GM19025 (cell line): ENCODE measurements at regions not wholly inside any gene's neighbourhood (a gene's known extent, or its start where the extent isn't known, plus 50 kb on each side); places are given as distances from the start of the nearest gene placed in this dataset.

Source experiments
- ATAC-seq: cut with Tn5 transposase; IDR thresholded peaks from one replicate; pipeline ENCODE4 v1.9.1; 2021; ENCODE audit warnings: mild to moderate bottlenecking, low read depth, moderate library complexity; ENCODE audit not compliant: unreplicated experiment

DNA sequence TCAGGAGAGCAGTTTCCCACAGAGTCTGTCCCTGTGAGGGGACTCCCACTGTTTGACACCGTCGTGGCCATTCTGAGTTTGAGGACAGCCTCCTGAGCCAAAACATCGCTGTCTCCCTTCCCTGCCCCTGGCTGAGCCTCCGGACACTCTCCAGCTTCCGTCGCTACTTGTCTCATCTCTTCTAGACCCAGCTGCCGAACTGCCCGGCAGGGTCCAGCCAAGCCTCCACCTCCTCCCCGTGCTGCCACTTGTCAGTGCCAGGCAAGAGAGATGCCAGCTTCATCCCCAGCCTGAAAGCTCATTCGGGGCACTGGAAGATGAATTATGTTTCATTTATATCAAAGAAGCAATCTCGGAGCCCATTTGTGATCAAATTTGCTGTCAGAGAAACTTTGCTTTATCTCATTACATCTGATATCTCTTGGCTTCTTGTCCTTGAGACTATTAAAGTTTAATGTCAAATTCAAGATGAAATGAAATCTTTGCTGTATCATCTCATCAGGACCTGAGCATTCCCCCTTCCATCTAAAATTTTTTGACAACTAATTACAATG is 283.9 kb downstream of the BUD13 start:
- ATAC-seq, result no peak

DNA sequence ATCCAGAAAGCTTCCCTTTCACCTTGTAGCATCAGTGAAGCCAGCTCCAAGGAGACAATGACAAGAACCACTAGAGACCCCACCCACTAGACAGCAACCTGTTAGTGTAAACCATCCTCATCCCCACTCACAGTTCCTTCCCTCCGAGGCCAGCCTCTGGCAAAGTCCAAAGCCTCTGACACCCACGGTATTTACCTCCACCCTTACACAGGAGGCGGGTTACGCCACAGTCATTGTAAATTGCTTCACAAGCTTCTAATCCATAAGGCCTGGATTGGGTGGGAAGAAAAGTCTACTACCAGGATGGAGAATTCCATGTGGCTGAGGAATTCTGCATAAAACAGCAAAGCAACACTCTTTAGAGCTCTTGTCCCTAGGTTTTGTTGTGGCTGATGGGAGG is 287.4 kb downstream of the BUD13 start:
- no peak for ATAC-seq

DNA sequence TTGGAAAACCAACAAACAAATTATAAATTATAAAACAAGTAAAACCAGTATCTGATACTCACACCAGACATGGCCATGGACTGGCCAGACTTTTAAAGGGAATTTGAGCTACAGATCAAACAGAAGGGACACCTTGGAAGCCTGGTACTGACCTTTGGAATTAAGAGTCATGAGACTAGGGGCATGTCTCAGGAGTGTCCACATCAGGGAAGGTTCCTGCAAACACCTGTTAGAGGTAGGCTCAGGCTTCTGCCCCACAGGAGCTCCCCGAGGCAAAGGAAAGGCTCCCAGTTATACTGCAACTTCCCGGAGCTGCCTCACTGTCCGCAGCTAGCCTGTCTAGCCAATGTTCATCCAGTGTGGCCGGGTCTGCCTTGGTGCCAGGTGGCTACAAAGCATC is 290.1 kb downstream of the BUD13 start:
- ATAC-seq, result no peak

DNA sequence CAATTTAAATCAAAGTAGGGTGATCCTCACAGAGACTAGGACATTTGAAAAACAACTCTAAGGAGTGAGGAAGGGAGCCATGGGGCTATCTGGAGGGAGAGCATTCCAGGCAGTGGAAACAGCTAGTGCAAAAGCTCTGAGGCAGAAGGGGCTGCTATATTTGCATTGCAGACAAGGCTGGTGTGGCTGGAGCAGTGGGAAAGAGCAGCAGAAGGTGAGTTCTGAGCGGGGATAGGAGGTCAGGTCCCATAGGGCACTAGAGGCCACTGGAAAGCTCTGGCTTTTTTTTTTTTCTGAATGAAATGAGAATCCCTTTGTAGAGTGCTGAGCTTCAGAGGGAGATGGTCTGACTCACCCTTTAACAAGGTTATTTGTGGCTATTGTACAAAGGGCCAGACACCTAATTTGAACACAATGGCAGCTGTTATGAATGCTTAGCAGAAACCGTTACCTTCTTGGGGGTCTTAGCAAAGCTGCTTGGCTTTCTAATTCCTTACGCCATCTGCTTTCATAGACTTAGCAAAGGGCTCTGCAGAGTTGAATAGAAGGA is 291.6 kb downstream of the BUD13 start:
- no peak for ATAC-seq

DNA sequence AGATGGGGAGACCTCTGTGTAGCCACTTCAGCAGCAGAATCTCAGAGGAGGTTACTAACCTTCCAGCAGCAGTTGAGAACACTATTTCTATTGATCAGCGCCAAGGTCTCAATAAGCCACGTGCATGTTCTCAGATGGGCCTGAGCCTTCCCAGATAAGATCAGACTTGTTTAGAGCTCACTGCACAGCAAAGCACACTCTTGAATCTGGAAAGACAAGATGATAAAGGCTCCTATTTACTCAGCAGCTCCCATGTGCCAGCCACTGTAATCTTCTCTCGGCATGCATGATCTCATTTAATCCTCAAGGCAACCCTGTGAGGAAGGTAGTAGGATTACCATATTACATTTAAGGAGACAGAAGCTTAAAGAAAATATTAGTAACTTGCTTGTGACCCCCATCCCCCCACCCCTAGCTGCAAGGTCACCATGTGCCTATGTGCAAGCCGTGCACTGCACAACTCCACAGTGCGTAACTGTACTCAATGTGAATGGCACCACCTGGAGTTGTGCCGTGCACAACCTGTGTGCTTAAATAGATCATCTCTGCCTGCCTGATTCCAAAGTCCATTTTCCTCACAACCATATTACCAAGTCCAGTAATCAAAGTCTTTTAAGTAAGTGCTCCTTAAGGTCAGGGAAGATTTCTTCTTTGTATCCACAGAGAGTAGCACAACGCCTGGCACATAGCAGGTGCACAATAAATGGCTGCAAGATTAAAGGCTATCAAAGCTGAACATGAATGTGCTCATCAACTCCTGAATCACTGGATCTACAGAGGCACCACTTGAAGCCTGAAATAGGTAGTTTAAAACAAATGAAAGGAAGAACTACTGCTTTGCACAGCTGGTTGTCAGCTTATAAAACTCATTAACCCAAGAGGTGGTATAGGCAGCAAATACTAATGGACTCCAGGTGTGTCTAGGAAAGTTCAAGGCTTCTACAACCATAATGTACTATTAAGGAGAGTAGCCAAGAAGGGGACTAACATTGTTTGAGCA is 293.8 kb downstream of the BUD13 start:
- no peak for ATAC-seq

DNA sequence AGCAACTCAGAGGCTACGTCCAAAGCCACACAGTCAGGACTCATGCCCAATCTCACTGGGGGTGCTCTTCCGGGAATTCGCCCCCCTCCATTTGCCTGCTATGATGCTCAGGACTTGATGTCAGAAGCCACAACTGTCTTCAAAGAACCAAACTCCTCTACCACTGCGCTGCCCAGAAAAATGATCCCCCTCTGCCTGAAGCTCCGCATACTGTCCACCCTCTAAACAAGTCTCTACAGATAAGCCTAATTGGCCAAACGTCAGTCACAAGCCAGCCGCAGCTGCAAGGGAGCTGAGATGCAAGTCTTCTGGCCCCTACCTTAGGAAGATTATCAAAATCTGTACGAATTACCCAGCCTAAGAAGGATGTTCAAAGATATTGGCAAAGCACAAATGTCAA is 294.6 kb downstream of the BUD13 start:
- no peak for ATAC-seq

DNA sequence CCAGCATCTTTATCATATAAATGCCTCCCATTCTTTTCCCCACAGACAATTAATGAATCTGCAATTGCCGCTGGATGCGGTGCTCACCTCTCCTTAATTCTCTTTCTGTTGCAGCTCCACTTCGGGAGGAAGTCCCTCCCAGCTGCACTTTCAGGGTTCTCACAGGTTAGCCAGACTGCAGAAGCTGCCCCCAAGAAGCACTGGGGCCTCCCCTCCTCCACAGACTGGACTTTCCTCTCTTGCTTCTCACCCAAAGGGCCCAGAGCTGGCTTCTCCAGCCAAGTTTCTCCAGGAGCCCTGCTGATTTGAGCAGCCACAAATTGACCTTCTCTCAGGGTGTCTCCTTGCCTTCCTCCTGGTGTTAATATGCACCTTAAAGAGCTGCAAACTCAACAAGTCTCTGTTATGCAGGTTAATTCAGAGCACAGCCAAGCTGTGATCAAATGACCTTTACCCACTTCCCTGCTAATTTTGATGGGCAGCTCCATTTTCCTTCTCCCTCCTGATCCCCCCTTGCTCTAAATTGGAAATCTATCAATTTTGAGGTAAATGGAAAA is 298.9 kb downstream of the BUD13 start:
- no peak for ATAC-seq

DNA sequence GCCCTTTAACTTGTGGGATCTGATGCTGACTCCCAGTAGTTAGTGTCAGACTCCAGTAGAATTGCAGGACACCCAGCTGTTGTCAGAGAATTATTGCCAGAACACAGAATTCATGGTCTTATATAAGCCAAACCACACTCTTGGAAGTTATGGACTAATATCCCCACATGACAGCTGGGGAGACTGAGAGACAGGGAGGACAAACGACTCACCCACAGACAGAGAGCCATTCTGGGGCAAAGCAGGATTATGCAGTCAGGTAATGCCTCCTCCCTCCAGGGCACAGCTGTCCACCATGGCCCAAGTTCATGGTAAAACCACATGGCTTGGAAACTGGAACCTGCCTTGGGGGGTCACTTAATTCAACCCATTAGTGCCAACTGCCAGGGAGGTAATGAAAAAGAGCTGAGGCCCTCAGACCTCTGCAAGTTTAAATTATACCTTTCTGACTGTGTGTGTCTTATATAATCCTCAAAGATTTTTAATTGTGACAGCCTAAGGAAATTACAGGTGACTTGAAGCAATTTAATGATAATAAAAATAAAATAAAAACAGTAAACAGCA is 299.5 kb downstream of the BUD13 start:
- no peak for ATAC-seq

DNA sequence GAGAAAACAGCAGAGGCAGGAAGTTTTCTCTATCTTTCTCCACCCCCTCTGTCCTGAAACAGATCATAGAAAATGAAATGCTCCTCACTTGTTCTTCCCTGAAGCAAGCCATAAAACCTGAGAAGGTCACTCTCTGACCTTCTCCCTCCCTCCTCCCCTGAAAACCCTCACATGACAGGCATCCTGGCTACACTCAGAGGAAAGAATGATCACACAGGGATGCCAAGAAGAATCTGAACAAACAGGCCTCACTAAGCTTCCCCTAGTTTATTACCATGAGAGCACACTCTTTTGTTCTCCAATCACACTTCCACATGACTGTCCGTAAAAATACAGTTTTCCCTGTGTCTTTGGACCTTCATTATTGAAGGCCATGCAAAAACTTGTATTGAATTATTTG is 300.1 kb downstream of the BUD13 start:
- ATAC-seq, result no peak

DNA sequence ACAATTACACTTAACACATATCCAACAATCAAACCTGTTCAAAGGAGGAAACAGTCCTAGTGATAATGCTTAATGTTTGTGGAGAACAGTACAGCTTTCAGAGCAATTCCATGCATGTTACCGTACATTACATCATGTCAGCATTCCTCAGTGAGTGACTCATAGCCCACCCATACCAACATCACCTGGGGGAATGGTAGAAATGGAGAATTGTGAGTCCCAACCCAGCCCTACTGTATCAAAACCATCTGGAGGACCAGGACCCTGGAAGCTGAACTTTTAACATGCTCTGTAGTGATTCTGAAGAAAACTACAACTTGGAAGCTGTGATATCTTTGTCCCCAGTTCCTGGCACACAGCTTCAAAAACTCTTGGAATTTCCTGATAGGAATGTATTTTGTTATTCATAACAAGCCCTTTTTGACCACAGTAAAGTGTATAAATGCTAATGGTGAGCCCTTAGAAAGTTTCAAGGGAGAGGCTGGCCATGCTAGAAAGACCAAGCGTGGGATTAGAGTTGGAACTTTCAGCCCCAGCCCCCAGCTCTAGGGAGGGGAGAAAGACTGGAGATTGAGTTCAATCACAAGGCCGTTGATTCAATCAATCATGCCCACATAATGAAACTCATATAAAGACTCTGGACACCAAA is 301.1 kb downstream of the BUD13 start:
- ATAC-seq, result no peak

DNA sequence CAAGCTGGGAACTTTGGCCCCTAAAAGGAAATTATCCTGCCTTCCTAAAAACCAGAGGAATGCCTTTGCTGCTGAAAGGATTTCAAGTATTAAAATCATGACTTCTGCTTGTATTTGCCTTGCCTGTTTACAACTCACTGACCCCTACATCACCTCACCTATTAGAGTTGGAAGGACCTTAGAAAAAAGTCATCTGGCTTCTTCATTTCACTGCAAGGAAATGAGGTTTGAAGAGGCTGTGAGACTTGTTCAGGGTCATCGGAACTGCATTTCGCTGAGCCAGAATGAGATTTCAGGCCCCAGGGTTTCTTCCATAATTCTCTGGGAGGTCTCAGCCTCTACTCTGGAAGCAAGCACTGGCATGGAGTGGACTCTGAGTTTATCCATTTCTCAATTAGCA is 304.1 kb downstream of the BUD13 start:
- ATAC-seq, result no peak

DNA sequence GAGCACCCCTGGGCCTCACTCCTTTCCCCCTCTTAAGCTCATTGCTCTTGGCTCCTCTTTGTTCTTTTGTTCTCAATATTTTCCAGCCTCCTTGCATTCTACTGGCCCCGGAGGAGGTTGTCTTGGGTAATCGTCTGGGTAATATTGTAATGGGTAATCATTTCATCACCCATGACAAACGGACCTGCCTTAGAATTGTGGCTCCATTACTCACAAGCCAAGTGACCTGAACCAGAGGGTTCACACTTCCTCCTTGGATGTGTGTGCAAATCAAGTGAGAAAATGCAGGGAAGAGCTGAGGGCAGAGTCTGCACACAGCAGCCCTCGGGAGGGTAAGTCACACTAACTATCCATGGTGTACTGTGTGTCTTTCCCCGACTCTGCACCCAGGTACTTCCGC is 305.0 kb downstream of the BUD13 start:
- no peak for ATAC-seq

DNA sequence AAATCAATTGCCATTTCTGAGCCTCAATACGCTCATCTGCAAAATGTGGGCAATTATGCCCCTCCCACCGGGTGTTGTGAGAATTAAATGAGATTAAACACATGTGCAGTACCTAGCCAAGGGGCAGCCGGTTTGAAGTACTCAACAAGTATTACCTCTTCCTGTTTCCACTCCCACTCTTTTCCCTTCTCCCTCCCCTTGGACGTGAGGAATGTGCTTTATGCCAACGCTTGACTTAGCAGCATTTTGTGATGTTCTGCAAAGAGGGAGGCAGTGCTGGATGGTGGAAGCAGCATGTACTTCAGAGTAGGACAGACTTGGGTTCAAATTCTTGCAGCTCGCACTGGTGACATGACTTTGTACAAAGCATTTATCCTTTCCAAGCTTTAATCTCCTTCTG is 306.0 kb downstream of the BUD13 start:
- ATAC-seq, result no peak

DNA sequence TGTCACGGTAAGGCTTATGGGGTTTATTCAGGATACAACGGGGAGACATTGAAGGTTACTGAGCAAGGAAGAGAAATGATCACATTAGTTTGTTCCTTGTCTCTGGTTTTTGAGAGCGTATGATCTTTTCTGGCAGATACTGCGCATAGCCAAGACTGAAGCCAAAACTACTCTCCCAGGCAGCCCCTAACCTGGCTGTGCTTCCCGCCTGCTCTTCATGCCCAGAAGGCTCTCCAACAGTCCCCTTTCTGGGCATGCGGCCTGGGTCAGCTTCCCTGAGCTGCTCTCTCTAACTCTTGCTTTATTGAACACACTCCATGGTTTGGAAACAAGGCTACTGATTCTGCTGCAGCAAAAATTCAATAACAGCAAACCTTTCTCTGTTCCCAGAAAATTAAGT is 306.6 kb downstream of the BUD13 start:
- ATAC-seq, result no peak

DNA sequence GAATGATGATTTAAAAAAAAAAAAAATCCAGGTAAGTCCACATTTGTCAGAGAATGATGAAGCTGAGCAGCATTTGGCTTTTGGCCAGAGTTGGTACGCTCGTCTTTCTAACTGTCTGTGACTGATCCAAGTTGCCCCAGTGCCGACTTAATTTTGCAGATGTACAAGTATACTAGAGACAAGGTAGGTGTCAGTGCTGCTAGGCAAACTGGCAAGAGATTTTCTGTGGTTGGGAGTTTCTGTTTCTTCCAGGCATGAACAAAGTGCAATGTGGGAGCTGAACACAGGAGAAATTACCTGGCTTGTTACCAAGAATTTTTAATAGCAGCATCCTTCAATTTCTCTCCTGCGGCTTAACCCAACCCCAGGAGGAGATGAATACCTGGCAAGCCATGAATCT is 307.7 kb downstream of the BUD13 start:
- no peak for ATAC-seq

DNA sequence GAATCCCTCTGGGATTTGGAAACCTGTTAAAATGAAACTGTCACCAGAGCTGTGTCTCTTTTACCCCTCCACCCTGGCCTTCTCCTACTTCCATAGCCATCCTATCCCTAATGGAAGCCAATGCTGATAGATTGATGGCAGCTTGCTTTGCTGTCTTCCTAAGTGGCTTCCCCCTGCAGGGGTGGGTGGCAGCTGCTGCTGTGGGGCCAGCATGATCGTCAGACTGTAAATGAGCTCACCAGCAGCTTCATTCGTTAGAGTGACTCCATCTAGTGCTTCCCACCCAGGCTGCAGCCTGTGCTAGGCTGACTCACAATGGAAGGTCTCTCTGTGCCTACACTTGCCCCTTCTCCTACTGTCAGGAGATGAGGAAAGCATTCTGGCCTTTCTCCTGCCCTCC is 311.0 kb downstream of the BUD13 start:
- ATAC-seq, result no peak

DNA sequence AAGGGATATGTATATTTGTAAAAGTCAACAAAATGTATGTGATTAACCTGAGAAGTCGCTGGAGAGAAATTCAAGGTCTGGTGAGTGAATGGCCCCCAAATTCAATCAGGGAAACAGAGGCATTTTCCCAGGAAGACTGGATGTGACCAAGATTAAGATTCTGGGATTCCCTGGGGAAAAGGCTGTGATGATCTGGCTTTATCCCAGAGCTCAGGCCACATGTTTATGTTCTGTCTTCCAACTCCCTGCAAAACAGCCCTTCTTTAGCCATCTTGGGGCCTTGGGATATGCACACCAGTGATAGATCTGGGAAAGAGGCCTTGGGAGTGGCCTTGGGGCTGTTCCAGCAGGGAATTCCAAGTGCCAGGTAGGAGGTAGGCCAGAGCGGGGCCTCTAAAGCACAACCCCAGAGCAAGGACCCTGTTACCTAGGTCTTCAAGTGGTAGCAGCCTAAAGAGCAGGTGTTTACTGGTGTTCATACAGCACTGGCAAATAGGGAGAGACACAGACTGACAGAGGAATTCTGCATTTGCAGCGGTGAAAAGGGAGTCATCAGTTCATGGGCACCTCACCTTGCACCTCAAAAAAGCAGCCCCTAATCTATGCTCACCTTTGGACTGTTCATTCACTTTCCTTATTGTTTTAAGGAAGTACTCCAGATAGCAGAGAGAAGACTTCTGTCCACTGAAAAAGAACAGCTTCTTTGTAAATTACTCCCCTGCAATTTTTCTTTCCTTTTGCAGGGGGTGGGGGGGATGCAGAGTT is 312.4 kb downstream of the BUD13 start:
- ATAC-seq, result no peak

DNA sequence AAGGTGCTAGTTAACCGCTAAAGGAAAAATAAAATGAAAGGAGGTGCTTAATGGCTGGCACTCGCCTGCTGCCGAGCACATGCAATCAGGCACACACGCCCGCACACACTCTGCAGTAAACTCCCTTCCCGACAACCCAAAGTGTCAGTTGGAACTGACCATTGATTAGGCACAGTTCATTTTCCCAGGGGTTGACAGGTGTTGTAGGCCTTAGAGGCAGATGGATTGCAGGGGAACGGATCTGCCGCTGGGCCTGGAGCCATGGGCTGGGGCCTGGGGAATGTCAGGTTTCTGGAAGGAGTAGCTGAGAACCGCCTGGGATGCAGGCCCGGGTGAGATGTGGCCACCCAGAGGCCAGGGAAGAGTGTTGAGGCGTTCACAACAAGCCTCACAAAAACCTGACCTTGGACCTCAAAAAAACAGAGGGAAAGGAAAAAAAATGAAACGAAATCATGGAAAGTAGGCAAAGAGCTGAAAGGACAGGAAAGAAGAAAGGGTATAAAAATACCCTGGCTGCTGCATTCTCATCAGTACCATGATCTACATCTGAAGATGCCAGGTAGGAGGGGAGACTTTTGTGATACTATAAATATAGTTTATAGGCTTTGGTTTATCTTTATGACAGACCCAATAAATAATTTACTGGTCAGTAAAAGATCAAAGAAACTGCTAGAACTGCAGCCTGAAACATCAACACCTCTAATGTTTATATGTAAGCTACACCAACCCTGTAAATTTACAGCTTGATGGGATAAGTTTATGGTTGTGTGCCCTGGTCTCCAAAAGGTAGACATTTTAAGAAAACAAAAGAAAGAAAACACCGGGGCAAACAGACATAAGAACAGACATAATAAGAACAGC is 313.4 kb downstream of the BUD13 start:
- ATAC-seq, result no peak

DNA sequence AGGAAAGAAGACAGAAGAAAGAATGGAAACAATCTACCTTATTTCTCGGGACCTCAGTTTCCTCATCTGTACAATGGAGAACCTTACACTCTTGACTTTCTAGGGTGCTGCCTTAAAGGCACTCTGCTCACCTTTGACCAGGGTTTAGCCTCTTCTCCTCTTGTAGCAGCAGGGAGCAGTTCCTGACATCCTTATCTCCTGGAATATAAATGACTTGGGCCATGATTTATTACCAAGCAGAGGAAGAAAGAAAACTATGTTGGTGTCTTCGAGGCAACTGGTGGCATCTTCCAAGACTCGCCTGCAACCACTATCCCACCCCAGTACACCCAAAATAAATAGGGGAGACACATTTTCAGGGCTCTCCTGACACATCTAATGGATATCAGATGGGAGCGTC is 314.2 kb downstream of the BUD13 start:
- no peak for ATAC-seq
